Calu3 (cell line): ENCODE measurements at regions not wholly inside any gene's neighbourhood (a gene's known extent, or its start where the extent isn't known, plus 50 kb on each side); places are given as distances from the start of the nearest gene placed in this dataset.

Source experiments
- BruUV-seq: library from RNA; stranded (reverse); fragments of 400-500 nt; replicated peaks from 2 replicates; lab custom pipeline; 2021; lab: Mats Ljungman, UMichigan
- CTCF ChIA-PET: fragments of 300-600 bp; sonication (Branson Sonifier 250); formaldehyde crosslinking; loops from one replicate; lab custom pipeline; 2022; ENCODE audit warnings: antibody characterized with exemption; lab: Charles Lee
- DNase-seq: peaks from one replicate; pipeline ENCODE4 v3.0.0; 2022
- H3K27ac Mint-ChIP-seq: one replicate; pipeline ENCODE4 v1.8.0; 2022; ENCODE audit warnings: mixed read lengths; ENCODE audit not compliant: unreplicated experiment
- H3K27me3 Mint-ChIP-seq: one replicate; pipeline ENCODE4 v1.8.0; 2022; ENCODE audit warnings: mixed read lengths; ENCODE audit not compliant: unreplicated experiment
- H3K36me3 Mint-ChIP-seq: one replicate; pipeline ENCODE4 v1.8.0; 2022; ENCODE audit warnings: mild to moderate bottlenecking, moderate library complexity, mixed read lengths; ENCODE audit not compliant: insufficient read depth, unreplicated experiment
- H3K4me1 Mint-ChIP-seq: one replicate; pipeline ENCODE4 v1.8.0; 2022; ENCODE audit warnings: mild to moderate bottlenecking, low read depth, mixed read lengths; ENCODE audit not compliant: unreplicated experiment
- H3K4me3 Mint-ChIP-seq: one replicate; pipeline ENCODE4 v1.8.0; 2022; ENCODE audit warnings: mild to moderate bottlenecking, low read depth, moderate library complexity, mixed read lengths; ENCODE audit not compliant: unreplicated experiment
- H3K9me3 Mint-ChIP-seq: one replicate; pipeline ENCODE4 v1.8.0; 2022; ENCODE audit warnings: low read depth, mixed read lengths; ENCODE audit not compliant: unreplicated experiment
- intact Hi-C: fragments of 100-400 bp; cut with micrococcal nuclease; formaldehyde crosslinking; loops from one replicate; pipeline ENCODE4 v1.10.0; 2022; ENCODE audit not compliant: unreplicated experiment
- TF ChIP-seq, protein P1 (sequence below): fragments of 200-600 bp; IDR thresholded peaks from one replicate; pipeline ENCODE4 v1.8.0; 2022; ENCODE audit warnings: antibody characterized with exemption; ENCODE audit not compliant: unreplicated experiment

DNA sequence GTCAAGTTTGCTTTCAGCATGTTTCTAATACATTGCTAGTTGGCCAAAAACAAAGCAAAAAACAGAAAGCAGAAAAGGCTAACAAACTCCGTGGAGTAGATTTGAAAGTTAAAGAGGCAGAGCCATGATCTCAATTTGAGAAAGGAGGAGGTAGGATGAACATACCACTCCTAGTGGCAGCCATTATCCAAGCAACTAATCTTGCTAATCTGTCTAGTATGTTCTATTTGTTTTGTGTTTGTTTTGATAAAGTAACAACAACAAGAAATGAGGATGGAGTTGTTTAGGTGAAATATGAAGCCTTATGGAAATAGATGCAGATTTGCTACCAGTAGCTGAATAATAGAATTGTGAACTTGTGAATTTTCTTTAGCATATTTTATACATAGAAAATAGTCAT lies 295.5 kb upstream of the PRDM1 start:
- Mint-ChIP-seq H3K9me3 (peaks cover 3% of the 10 kb centered on the region), H3K4me1 (peaks cover 46% of the 10 kb centered on the region), H3K36me3 (peaks cover 15% of the 10 kb centered on the region), H3K4me3 (no peak overlapping the region), H3K27ac (no peak overlapping the region), H3K27me3 (no peaks in the 10 kb centered on the region)
- intact Hi-C loops: loop anchor here (5.0 to 10.0 kb wide), 3 partner anchors 33 to 356 kb away; no protein-coding TSS in a partner anchor
- TF ChIP-seq, protein P1, sequence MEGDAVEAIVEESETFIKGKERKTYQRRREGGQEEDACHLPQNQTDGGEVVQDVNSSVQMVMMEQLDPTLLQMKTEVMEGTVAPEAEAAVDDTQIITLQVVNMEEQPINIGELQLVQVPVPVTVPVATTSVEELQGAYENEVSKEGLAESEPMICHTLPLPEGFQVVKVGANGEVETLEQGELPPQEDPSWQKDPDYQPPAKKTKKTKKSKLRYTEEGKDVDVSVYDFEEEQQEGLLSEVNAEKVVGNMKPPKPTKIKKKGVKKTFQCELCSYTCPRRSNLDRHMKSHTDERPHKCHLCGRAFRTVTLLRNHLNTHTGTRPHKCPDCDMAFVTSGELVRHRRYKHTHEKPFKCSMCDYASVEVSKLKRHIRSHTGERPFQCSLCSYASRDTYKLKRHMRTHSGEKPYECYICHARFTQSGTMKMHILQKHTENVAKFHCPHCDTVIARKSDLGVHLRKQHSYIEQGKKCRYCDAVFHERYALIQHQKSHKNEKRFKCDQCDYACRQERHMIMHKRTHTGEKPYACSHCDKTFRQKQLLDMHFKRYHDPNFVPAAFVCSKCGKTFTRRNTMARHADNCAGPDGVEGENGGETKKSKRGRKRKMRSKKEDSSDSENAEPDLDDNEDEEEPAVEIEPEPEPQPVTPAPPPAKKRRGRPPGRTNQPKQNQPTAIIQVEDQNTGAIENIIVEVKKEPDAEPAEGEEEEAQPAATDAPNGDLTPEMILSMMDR: no peak
- no TSS peak for BruUV-seq
- DNase-seq: no peak
- CTCF ChIA-PET: no interaction called here

DNA sequence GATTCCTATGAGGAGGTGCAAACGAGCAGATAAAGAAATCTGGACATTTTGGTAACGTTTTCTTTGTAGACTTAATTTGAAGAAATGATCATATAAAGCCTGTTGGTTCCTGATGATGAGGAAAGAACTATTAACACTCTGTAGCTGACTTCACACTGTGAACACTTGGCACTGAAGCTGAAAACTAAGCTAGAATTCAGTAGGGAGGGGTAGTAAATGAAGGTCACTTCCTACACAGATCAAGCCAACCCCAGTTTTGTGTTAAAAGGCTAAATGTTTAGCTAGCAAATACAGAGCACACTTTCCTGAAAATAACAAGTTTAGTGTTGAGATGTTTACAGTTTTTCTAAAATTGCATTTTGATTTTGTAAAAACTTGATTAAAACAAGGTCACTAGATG lies 296.2 kb upstream of the PRDM1 start:
- BruUV-seq: no TSS peak
- Mint-ChIP-seq H3K36me3 (peaks cover 15% of the 10 kb centered on the region), H3K4me1 (peaks cover 45% of the 10 kb centered on the region), H3K4me3 (no peak overlapping the region), H3K9me3 (peaks cover 3% of the 10 kb centered on the region), H3K27ac (peak overlapping the region; percentile 15), H3K27me3 (no peaks in the 10 kb centered on the region)
- TF ChIP-seq, protein P1: no peak
- intact Hi-C loops: loop anchor here (5.0 to 10.0 kb wide), 3 partner anchors 33 to 355 kb away; no protein-coding TSS in a partner anchor
- CTCF ChIA-PET: no interaction called here
- no peak for DNase-seq

DNA sequence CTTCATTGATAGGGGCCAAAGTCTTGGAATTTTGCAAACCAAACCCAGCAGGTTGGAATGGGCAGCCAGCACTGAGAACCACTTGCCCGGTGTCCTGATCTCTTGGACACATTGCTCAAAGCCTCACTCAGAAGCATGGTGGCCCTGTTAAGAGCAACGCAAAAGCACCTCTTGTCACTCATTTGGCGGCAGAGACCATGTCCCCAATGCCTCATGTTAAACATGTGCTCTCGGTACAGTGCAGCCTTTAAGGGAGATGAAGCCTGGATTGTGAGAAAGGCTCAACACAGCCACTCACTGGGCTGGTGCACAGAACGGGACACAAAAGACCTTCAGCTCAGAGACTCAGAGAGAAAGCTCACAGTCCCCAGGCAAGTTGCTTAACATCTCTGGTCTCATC lies 298.4 kb upstream of the PRDM1 start:
- TF ChIP-seq, protein P1: no peak
- BruUV-seq: no TSS peak
- Mint-ChIP-seq H3K4me3 (no peak overlapping the region), H3K36me3 (peaks cover under 1% of the 10 kb centered on the region), H3K27ac (no peak overlapping the region), H3K4me1 (peaks cover 37% of the 10 kb centered on the region), H3K9me3 (peaks cover 3% of the 10 kb centered on the region), H3K27me3 (no peaks in the 10 kb centered on the region)
- intact Hi-C loops: no loop called here
- CTCF ChIA-PET: interaction anchor here (1.3 kb wide), 1 partner anchor 23 kb away, joined by 3 read pairs; no protein-coding TSS in a partner anchor
- no peak for DNase-seq

DNA sequence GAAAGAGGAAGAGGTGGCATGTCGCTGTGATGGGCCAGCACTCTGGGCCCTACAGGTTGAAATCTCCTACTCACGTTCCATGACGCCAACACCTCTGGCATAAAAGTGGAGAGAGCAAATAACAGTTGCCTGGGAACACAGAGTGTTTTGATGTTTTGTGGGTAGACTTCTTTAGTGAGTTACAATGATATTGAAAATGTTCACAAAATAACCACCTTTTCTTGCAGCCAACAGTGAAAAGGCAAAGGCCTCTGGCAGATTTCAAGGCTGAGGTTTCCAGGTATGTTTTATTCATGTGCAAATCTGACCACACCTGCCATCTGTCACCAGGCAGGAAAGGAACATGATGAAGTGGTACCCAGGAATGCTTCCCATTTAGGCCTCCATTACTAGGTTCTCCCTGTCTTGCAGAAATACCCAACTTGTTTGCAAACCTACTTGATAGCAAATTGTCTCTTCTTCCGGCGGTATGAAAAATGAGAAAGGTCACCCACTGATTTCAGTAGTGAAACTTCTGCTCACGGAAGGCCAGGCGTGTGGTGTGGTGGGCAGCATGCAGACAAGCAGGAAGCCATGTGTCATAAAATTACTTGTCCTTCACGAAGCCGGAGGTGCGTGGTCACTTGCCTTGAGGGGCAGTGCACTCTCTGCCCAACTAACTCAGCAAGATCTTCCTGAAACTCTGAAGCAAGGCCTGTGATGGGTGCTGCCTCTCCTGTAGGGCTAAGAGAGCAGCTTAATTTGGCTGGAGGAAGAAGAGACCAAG lies 299.1 kb upstream of the PRDM1 start:
- H3K36me3 Mint-ChIP-seq: no peaks in the 10 kb centered on the region
- peaks cover 3% of the 10 kb centered on the region for H3K9me3 Mint-ChIP-seq
- H3K4me3 Mint-ChIP-seq: no peak overlapping the region
- no peak overlapping the region for H3K27ac Mint-ChIP-seq
- TF ChIP-seq, protein P1: no peak
- H3K4me1 Mint-ChIP-seq: peaks cover 37% of the 10 kb centered on the region
- no peak for DNase-seq
- CTCF ChIA-PET: no interaction called here
- BruUV-seq: no TSS peak
- intact Hi-C loops: no loop called here
- H3K27me3 Mint-ChIP-seq: no peaks in the 10 kb centered on the region
